ENCODE measurements at regions not wholly inside any gene's neighbourhood (a gene's known extent, or its start where the extent isn't known, plus 50 kb on each side); places are given as distances from the start of the nearest gene placed in this dataset.

DNA sequence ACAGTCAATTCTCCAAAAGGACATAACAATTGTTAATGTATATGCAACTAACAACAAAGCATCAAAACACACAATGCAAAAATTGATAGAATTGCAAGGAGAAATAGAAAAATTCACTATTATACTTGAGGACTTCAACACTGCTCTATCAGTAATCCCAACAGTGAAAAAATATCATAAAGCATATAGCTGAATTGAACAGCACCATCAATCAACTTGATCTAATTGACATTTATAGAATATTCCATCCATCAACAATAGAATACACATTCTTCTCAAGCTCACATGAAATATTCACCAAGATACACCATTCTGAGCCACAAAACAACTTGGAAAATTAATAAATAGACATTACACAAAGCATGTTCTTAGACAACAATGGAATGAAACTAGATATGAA, 60.1 kb upstream of the ASXL3 start:
- no peak for DNase-seq

GRCh38 chr18:33513027-33513426, 65.0 kb upstream of the ASXL3 start:
- DNase-seq: no peak

GRCh38 chr18:33507019-33507418, 66.5 kb upstream of the CCDC178 start:
- DNase-seq: no peak

GRCh38 chr18:33505798-33506197, 65.3 kb upstream of the CCDC178 start:
- DNase-seq: no peak

DNA sequence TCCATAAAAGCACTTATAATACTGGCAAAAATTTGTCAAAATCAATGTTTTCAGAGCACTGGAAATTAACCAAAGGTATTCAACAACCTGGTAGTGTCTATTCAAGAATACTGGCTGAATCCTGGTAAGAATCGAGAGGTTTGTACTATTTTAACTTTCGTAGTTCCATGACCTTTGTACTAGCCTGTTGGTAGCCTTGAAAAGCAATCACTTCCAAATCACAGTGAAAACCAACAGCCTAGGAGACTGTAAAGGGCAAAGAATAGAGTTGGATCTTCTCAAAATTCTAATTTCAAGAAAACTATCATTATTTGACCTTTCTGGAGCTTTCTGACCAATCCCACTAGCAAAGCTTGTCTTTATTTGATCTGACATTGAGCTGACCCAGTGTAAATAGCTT, 64.8 kb upstream of the CCDC178 start:
- no peak for DNase-seq

DNA sequence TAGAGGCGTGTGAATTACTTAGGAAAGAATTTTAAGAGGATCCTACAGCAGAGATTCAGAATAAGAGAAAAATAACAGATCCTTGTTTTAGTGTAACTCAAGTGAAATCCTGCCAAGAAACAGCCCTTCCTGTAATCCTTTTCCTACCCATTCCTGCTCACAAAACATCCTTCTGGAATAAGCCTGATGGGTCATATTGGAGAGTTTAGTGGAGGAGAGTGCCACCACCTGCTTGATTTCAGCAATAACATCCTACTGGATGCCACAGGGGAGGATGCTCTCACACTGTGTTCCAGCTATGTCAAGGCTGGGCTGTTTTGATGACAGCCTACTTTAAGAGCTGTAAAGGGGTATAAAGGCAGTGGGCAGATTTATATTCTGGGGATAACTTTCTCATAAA, 54.8 kb upstream of the CCDC178 start:
- DNase-seq: peak; percentile 64
